Activated naive CD8-positive, alpha-beta T cell treated with anti-CD3 and anti-CD28 coated beads, Interleukin-2, amount 10 ng/mL, durations not matched to agents 7 days and 5 days (primary cell): ENCODE measurements at regions not wholly inside any gene's neighbourhood (a gene's known extent, or its start where the extent isn't known, plus 50 kb on each side); places are given as distances from the start of the nearest gene placed in this dataset.

Source experiments
- ATAC-seq: fragments of 150-1000 bp; cut with Tn5 transposase; one replicate; pipeline ENCODE4 v1.10.0; 2021; ENCODE audit warnings: low read depth, moderate library complexity
- POLR2A ChIA-PET: fragments of 350-600 bp; sonication (Branson Sonifier 250); formaldehyde crosslinking; loops from one replicate; lab custom pipeline; 2021; ENCODE audit warnings: antibody characterized with exemption; lab: Charles Lee
- DNase-seq: peaks from one replicate; pipeline ENCODE4 v3.0.0; 2021
- H3K27ac Mint-ChIP-seq: one replicate; pipeline ENCODE4 v1.8.0; 2022; ENCODE audit warnings: mild to moderate bottlenecking, mixed read lengths
- H3K27me3 Mint-ChIP-seq: one replicate; pipeline ENCODE4 v1.8.0; 2022; ENCODE audit warnings: mild to moderate bottlenecking, moderate library complexity, mixed read lengths
- H3K36me3 Mint-ChIP-seq: one replicate; pipeline ENCODE4 v1.8.0; 2021; ENCODE audit warnings: mild to moderate bottlenecking, mixed read lengths
- H3K4me1 Mint-ChIP-seq: one replicate; pipeline ENCODE4 v1.8.0; 2021; ENCODE audit warnings: mixed read lengths
- H3K4me3 Mint-ChIP-seq: one replicate; pipeline ENCODE4 v1.8.0; 2022; ENCODE audit warnings: mild to moderate bottlenecking, moderate library complexity, mixed read lengths
- H3K9me3 Mint-ChIP-seq: one replicate; pipeline ENCODE4 v1.8.0; 2021; ENCODE audit warnings: mixed read lengths

GRCh38 chr13:22198001-22198400 lies 527.1 kb downstream of the FGF9 start:
- Mint-ChIP-seq H3K4me1 (peaks cover 3% of the 10 kb centered on the region), H3K27me3 (no peaks in the 10 kb centered on the region), H3K9me3 (no peaks in the 10 kb centered on the region), H3K4me3 (no peak overlapping the region), H3K27ac (no peak overlapping the region), H3K36me3 (no peaks in the 10 kb centered on the region)
- POLR2A ChIA-PET, result no interaction called here
- ATAC-seq (no peak), DNase-seq (no peak)

GRCh38 chr13:22198641-22199217 lies 527.9 kb downstream of the FGF9 start:
- H3K4me3 Mint-ChIP-seq, result no peak overlapping the region
- H3K4me1 Mint-ChIP-seq, result no peaks in the 10 kb centered on the region
- H3K27ac Mint-ChIP-seq, result no peak overlapping the region
- no peaks in the 10 kb centered on the region for H3K9me3 Mint-ChIP-seq
- POLR2A ChIA-PET, result no interaction called here
- no peak for ATAC-seq
- no peak for DNase-seq
- H3K27me3 Mint-ChIP-seq, result no peaks in the 10 kb centered on the region
- no peaks in the 10 kb centered on the region for H3K36me3 Mint-ChIP-seq

- no peaks in the 10 kb centered on the region for H3K9me3 Mint-ChIP-seq
- POLR2A ChIA-PET, result no interaction called here
- peaks cover 2% of the 10 kb centered on the region for H3K36me3 Mint-ChIP-seq
- H3K4me1 Mint-ChIP-seq, result no peaks in the 10 kb centered on the region
- DNase-seq (no peak), ATAC-seq (no peak)
- no peaks in the 10 kb centered on the region for H3K27me3 Mint-ChIP-seq
- H3K27ac Mint-ChIP-seq, result no peak overlapping the region
- H3K4me3 Mint-ChIP-seq, result no peak overlapping the region
These were observed 529.6 kb downstream of the FGF9 start for GRCh38 chr13:22200440-22200839.

GRCh38 chr13:22201375-22201925 lies 530.6 kb downstream of the FGF9 start:
- no peak overlapping the region for H3K4me3 Mint-ChIP-seq
- ATAC-seq, result no peak
- no peaks in the 10 kb centered on the region for H3K4me1 Mint-ChIP-seq
- no peak for DNase-seq
- POLR2A ChIA-PET, result interaction anchor here (0.6 kb wide), 1 partner anchor 87 kb away, joined by 3 read pairs; no protein-coding TSS in a partner anchor
- H3K36me3 Mint-ChIP-seq, result peaks cover 2% of the 10 kb centered on the region
- no peak overlapping the region for H3K27ac Mint-ChIP-seq
- no peaks in the 10 kb centered on the region for H3K9me3 Mint-ChIP-seq
- H3K27me3 Mint-ChIP-seq, result no peaks in the 10 kb centered on the region

GRCh38 chr13:22210134-22210930 lies 539.5 kb downstream of the FGF9 start:
- Mint-ChIP-seq H3K27ac (no peak overlapping the region), H3K36me3 (no peaks in the 10 kb centered on the region), H3K4me3 (no peak overlapping the region), H3K9me3 (peaks cover 2% of the 10 kb centered on the region), H3K27me3 (no peaks in the 10 kb centered on the region), H3K4me1 (peaks cover 4% of the 10 kb centered on the region)
- ATAC-seq (no peak), DNase-seq (no peak)
- POLR2A ChIA-PET, result no interaction called here

- Mint-ChIP-seq H3K4me3 (no peak overlapping the region), H3K27ac (no peak overlapping the region), H3K4me1 (peaks cover 4% of the 10 kb centered on the region), H3K27me3 (no peaks in the 10 kb centered on the region), H3K36me3 (no peaks in the 10 kb centered on the region), H3K9me3 (peaks cover 2% of the 10 kb centered on the region)
- DNase-seq (no peak), ATAC-seq (no peak)
- POLR2A ChIA-PET, result no interaction called here
These were observed 541.0 kb downstream of the FGF9 start for GRCh38 chr13:22211876-22212275.

GRCh38 chr13:22212576-22212975 lies 541.7 kb downstream of the FGF9 start:
- H3K4me1 Mint-ChIP-seq, result peaks cover 4% of the 10 kb centered on the region
- peaks cover 2% of the 10 kb centered on the region for H3K9me3 Mint-ChIP-seq
- DNase-seq (no peak), ATAC-seq (no peak)
- H3K27ac Mint-ChIP-seq, result no peak overlapping the region
- no peaks in the 10 kb centered on the region for H3K27me3 Mint-ChIP-seq
- no peaks in the 10 kb centered on the region for H3K36me3 Mint-ChIP-seq
- POLR2A ChIA-PET, result no interaction called here
- H3K4me3 Mint-ChIP-seq, result no peak overlapping the region

- ATAC-seq (no peak), DNase-seq (no peak)
- H3K27ac Mint-ChIP-seq, result peak overlapping the region; percentile 51
- H3K9me3 Mint-ChIP-seq, result peaks cover 2% of the 10 kb centered on the region
- H3K4me3 Mint-ChIP-seq, result no peak overlapping the region
- no peaks in the 10 kb centered on the region for H3K36me3 Mint-ChIP-seq
- no peaks in the 10 kb centered on the region for H3K27me3 Mint-ChIP-seq
- POLR2A ChIA-PET, result interaction anchor here (0.6 kb wide), 1 partner anchor 17 kb away, joined by 4 read pairs; no protein-coding TSS in a partner anchor
- H3K4me1 Mint-ChIP-seq, result peaks cover 4% of the 10 kb centered on the region
These were observed 543.3 kb downstream of the FGF9 start for GRCh38 chr13:22214184-22214583.

- H3K36me3 Mint-ChIP-seq, result no peaks in the 10 kb centered on the region
- H3K9me3 Mint-ChIP-seq, result no peaks in the 10 kb centered on the region
- H3K27ac Mint-ChIP-seq, result no peak overlapping the region
- POLR2A ChIA-PET, result no interaction called here
- DNase-seq (no peak), ATAC-seq (no peak)
- peaks cover 4% of the 10 kb centered on the region for H3K4me1 Mint-ChIP-seq
- H3K27me3 Mint-ChIP-seq, result no peaks in the 10 kb centered on the region
- no peak overlapping the region for H3K4me3 Mint-ChIP-seq
These were observed 547.9 kb downstream of the FGF9 start for GRCh38 chr13:22218797-22219196.

GRCh38 chr13:22219709-22220108 lies 548.8 kb downstream of the FGF9 start:
- no peak overlapping the region for H3K27ac Mint-ChIP-seq
- H3K36me3 Mint-ChIP-seq, result no peaks in the 10 kb centered on the region
- ATAC-seq, result no peak
- POLR2A ChIA-PET, result no interaction called here
- H3K4me1 Mint-ChIP-seq, result no peaks in the 10 kb centered on the region
- H3K4me3 Mint-ChIP-seq, result no peak overlapping the region
- DNase-seq, result no peak
- H3K27me3 Mint-ChIP-seq, result no peaks in the 10 kb centered on the region
- no peaks in the 10 kb centered on the region for H3K9me3 Mint-ChIP-seq

GRCh38 chr13:22220151-22221135 lies 549.6 kb downstream of the FGF9 start:
- Mint-ChIP-seq H3K4me1 (no peaks in the 10 kb centered on the region), H3K9me3 (no peaks in the 10 kb centered on the region), H3K36me3 (no peaks in the 10 kb centered on the region), H3K4me3 (no peak overlapping the region), H3K27ac (no peak overlapping the region), H3K27me3 (no peaks in the 10 kb centered on the region)
- ATAC-seq (no peak), DNase-seq (no peak)
- POLR2A ChIA-PET, result no interaction called here

GRCh38 chr13:22223411-22223810 lies 552.5 kb downstream of the FGF9 start:
- POLR2A ChIA-PET, result no interaction called here
- no peaks in the 10 kb centered on the region for H3K36me3 Mint-ChIP-seq
- H3K27ac Mint-ChIP-seq, result no peak overlapping the region

GRCh38 chr13:22226086-22226485 lies 555.2 kb downstream of the FGF9 start:
- no peak overlapping the region for H3K4me3 Mint-ChIP-seq
- DNase-seq (no peak), ATAC-seq (no peak)
- no peaks in the 10 kb centered on the region for H3K9me3 Mint-ChIP-seq
- POLR2A ChIA-PET, result no interaction called here
- H3K36me3 Mint-ChIP-seq, result no peaks in the 10 kb centered on the region
- no peaks in the 10 kb centered on the region for H3K27me3 Mint-ChIP-seq
- H3K27ac Mint-ChIP-seq, result no peak overlapping the region
- H3K4me1 Mint-ChIP-seq, result peaks cover 7% of the 10 kb centered on the region

More at GRCh38 chr13:22223411-22223810, 552.5 kb downstream of the FGF9 start:
- ATAC-seq (no peak), DNase-seq (no peak)
- H3K4me3 Mint-ChIP-seq, result no peak overlapping the region
- no peaks in the 10 kb centered on the region for H3K9me3 Mint-ChIP-seq
- H3K27me3 Mint-ChIP-seq, result no peaks in the 10 kb centered on the region
- no peaks in the 10 kb centered on the region for H3K4me1 Mint-ChIP-seq
